Heart right ventricle (tissue), 16 donors: ENCODE measurements at regions not wholly inside any gene's neighbourhood (a gene's known extent, or its start where the extent isn't known, plus 50 kb on each side); places are given as distances from the start of the nearest gene placed in this dataset.

ENCODE experiments used
- ATAC-seq, 8 donors: fragments of 200-7000 bp; cut with Tn5 transposase; one replicate each; pipeline ENCODE4 v1.9.1; 2020; ENCODE audit warnings: mild to moderate bottlenecking in 8 of 8, moderate library complexity in 8 of 8, moderate number of reproducible peaks in 1 of 8
- DNase-seq, 2 donors: peaks; one replicate each; pipeline ENCODE4 v3.0.0-alpha.2; 2020
- H3K27ac ChIP-seq, 10 donors: fragments of 200-600 bp; sonication (generic) in 2 of 10; one replicate each; pipeline versions ENCODE4 v1.5.0 to v1.8.0; 2020 to 2022; ENCODE audit warnings: mild to moderate bottlenecking in 3 of 10
- H3K27me3 ChIP-seq, 7 donors: fragments of 200-600 bp; one replicate each; pipeline ENCODE4 v1.8.0; 2021 to 2022; ENCODE audit warnings: mild to moderate bottlenecking in 2 of 7
- H3K36me3 ChIP-seq, 9 donors: fragments of 200-600 bp; sonication (generic) in 1 of 9; one replicate each; pipeline versions ENCODE4 v1.5.0 to v1.8.0; 2020 to 2022; ENCODE audit warnings: mild to moderate bottlenecking in 2 of 9
- H3K4me1 ChIP-seq, 9 donors: fragments of 200-600 bp; sonication (generic) in 1 of 9; one replicate each; pipeline versions ENCODE4 v1.5.0 to v1.8.0; 2020 to 2022; ENCODE audit warnings: mild to moderate bottlenecking in 4 of 9
- H3K4me3 ChIP-seq, 10 donors: fragments of 200-600 bp; sonication (generic) in 2 of 10; one replicate each; pipeline versions ENCODE4 v1.5.0 to v1.8.0; 2020 to 2022; ENCODE audit warnings: mild to moderate bottlenecking in 7 of 10, moderate library complexity in 2 of 10
- H3K9me3 ChIP-seq, 11 donors: fragments of 200-600 bp in 10 of 11; sonication (generic) in 2 of 11; one replicate each; pipeline versions ENCODE4 v1.5.0 to v1.8.0; 2013 to 2022; ENCODE audit warnings: mild to moderate bottlenecking in 2 of 11, control low read depth in 1 of 11, moderate library complexity in 1 of 11
- CTCF ChIP-seq, 9 donors: fragments of 200-600 bp; sonication (generic) in 2 of 9; IDR thresholded peaks; one replicate each; pipeline versions ENCODE4 v1.5.0 to v1.8.0; 2021 to 2022; ENCODE audit warnings: antibody characterized with exemption in 9 of 9, mild to moderate bottlenecking in 5 of 9, moderate library complexity in 1 of 9
- WGBS, 2 donors: extraction: QIAGEN DNeasy Blood & Tissue Kit; methylation state at CpG; one replicate each; pipeline ENCODE4 v1.1.7; 2013; ENCODE audit warnings: inconsistent platforms in 1 of 2; 5-methylcytosine and 5-hydroxymethylcytosine counted together
- intact Hi-C, 10 donors: fragments of 100-400 bp; cut with DNase I; formaldehyde crosslinking; loops; one replicate each; pipeline versions ENCODE4 v1.11.1 to v1.14.2; 2022
- donor health status: Arrhythmogenic right ventricular cardiomyopathy.
- donor health status: ischemic (EF 13 %, LVEDD 7.1; RV severe dilation, severe dysfunction).
- donor health status: healthy with polysubstance abuse.
- donor health status: DM: no; HTN: yes; CAD: no.
- donor health status: DM: no; HTN: no; CAD: no.
- donor health status: ischemic (EF 25% LVEDD 6.9; RV normal size, moderate dysfunction).
- donor health status: ischemic (EF 25% LVEDD 5.7; RV mildly dilated, moderate dysfunction).
- donor health status: healthy.
- donor health status: DM: yes; HTN: yes; CAD: no.
- donor health status: Ischemic cardiomyopathy.
- donor health status: ischemic (EF 35%, LVEDD 5.7; RV mildly dilated, moderate dysfunction).
- donor health status: nonischemic (EF 11% LVEDD 7.7; RV severe dilation, severe dysfunction).
- donor health status: DM: yes; HTN: yes; CAD: no.
- donor health status: PGD.
- donor health status: ischemic (EF 29% LVEDD 5.4; RV normal size, mild dysfunction).
- donor health status: nonischemic (EF 23%, LVEDD 6.1; RV moderate dilation, normal function).

- H3K36me3 ChIP-seq = no peaks in the 10 kb centered on the region
- no peak overlapping the region for H3K27ac ChIP-seq
- no peaks in the 10 kb centered on the region for H3K4me1 ChIP-seq
- intact Hi-C loops = no loop called here
- no peak overlapping the region for H3K4me3 ChIP-seq
- no peaks in the 10 kb centered on the region for H3K27me3 ChIP-seq
- no peaks in the 10 kb centered on the region for H3K9me3 ChIP-seq
- DNase-seq (no peak), ATAC-seq (no peak)
- TF ChIP-seq CTCF (IDR thresholded peaks at IDR 0.05) = no peak
Measured at GRCh38 chr2:147096671-147097070, 748.2 kb upstream of the ACVR2A start.

- no peaks in the 10 kb centered on the region for H3K27me3 ChIP-seq
- no peak for TF ChIP-seq CTCF (IDR thresholded peaks at IDR 0.05)
- H3K9me3 ChIP-seq = no peaks in the 10 kb centered on the region
- DNase-seq = no peak
- intact Hi-C loops = no loop called here
- no peaks in the 10 kb centered on the region for H3K4me1 ChIP-seq
- no peaks in the 10 kb centered on the region for H3K36me3 ChIP-seq
- no peak overlapping the region for H3K4me3 ChIP-seq
- ATAC-seq = no peak
- no peak overlapping the region for H3K27ac ChIP-seq
- 79 to 86% methylated on average over 2 of the region's 2 CpGs for WGBS, 2 donors
Measured at GRCh38 chr2:147095376-147095775, 749.5 kb upstream of the ACVR2A start.

GRCh38 chr2:147094077-147094476 lies 750.8 kb upstream of the ACVR2A start:
- WGBS, 2 donors = 37 to 47% methylated on average over 4 of the region's 4 CpGs

GRCh38 chr2:147092266-147092665 lies 752.6 kb upstream of the ACVR2A start:
- Histone ChIP-seq H3K9me3 (no peaks in the 10 kb centered on the region), H3K36me3 (no peaks in the 10 kb centered on the region), H3K4me3 (no peak overlapping the region), H3K27ac (no peak overlapping the region), H3K4me1 (no peaks in the 10 kb centered on the region), H3K27me3 (no peaks in the 10 kb centered on the region)
- WGBS, 2 donors = 96 to 97% methylated on average over 4 of the region's 4 CpGs
- intact Hi-C loops = no loop called here
- no peak for TF ChIP-seq CTCF (IDR thresholded peaks at IDR 0.05)
- ATAC-seq = no peak
- DNase-seq = no peak

More at GRCh38 chr2:147094077-147094476, 750.8 kb upstream of the ACVR2A start:
- Histone ChIP-seq H3K4me1 (no peaks in the 10 kb centered on the region), H3K9me3 (no peaks in the 10 kb centered on the region), H3K27ac (no peak overlapping the region), H3K36me3 (no peaks in the 10 kb centered on the region), H3K27me3 (no peaks in the 10 kb centered on the region), H3K4me3 (no peak overlapping the region)
- TF ChIP-seq CTCF (IDR thresholded peaks at IDR 0.05) = no peak
- DNase-seq = no peak
- intact Hi-C loops = no loop called here
- ATAC-seq = no peak

GRCh38 chr2:147091448-147091847 lies 753.4 kb upstream of the ACVR2A start:
- H3K36me3 ChIP-seq = no peaks in the 10 kb centered on the region
- H3K27ac ChIP-seq = no peak overlapping the region
- 0% methylated on average over 1 of the region's 1 CpG for WGBS, 2 donors
- ATAC-seq = no peak
- H3K27me3 ChIP-seq = no peaks in the 10 kb centered on the region
- intact Hi-C loops = no loop called here
- H3K4me3 ChIP-seq = no peak overlapping the region
- TF ChIP-seq CTCF (IDR thresholded peaks at IDR 0.05) = no peak
- no peaks in the 10 kb centered on the region for H3K9me3 ChIP-seq
- H3K4me1 ChIP-seq = no peaks in the 10 kb centered on the region
- DNase-seq = no peak
